IMR-90 (cell line): ENCODE measurements at regions not wholly inside any gene's neighbourhood (a gene's known extent, or its start where the extent isn't known, plus 50 kb on each side); places are given as distances from the start of the nearest gene placed in this dataset.

Experiments used
- ATAC-seq: fragments of 200-7000 bp; cut with Tn5 transposase; 2 replicates; pipeline ENCODE4 v1.9.1; 2020; ENCODE audit warnings: low read depth, mild to moderate bottlenecking, moderate library complexity
- BruUV-seq: library from RNA; stranded (reverse); fragments of 400-500 nt; replicated peaks from 2 replicates; lab custom pipeline; 2021; lab: Mats Ljungman, UMichigan
- CTCF ChIA-PET: fragments of 300-600 bp; formaldehyde crosslinking; extraction: SDS; loops from one replicate; lab custom pipeline; 2021; ENCODE audit warnings: antibody characterized with exemption; lab: Yijun Ruan, JAX
- POLR2A ChIA-PET: fragments of 300-600 bp; sonication (Branson Sonifier 250); formaldehyde crosslinking; loops from one replicate; lab custom pipeline; 2022; ENCODE audit warnings: antibody characterized with exemption; ENCODE audit not compliant: unreplicated experiment; lab: Charles Lee
- DNase-seq: peaks from one replicate; pipeline ENCODE4 v3.0.0; 2013
- H2AFZ ChIP-seq: replicated peaks from 2 replicates; pipeline ENCODE3; 2013; ENCODE audit warnings: low read length, mild to moderate bottlenecking; ENCODE audit not compliant: poor library complexity
- H2AK5ac ChIP-seq: 2 replicates; pipeline ENCODE4 v1.6.1; 2013; ENCODE audit warnings: low read depth, low read length, inconsistent platforms
- H2AK9ac ChIP-seq: replicated peaks from 2 replicates; pipeline ENCODE3; 2013; ENCODE audit warnings: mild to moderate bottlenecking, low read depth, low read length, moderate library complexity; ENCODE audit not compliant: poor library complexity
- H2BK120ac ChIP-seq: 2 replicates; pipeline ENCODE4 v1.6.1; 2013; ENCODE audit warnings: low read depth, low read length, inconsistent platforms
- H2BK15ac ChIP-seq: 3 replicates; pipeline ENCODE4 v1.6.1; 2013; ENCODE audit warnings: low read depth, low read length, inconsistent platforms
- H2BK20ac ChIP-seq: 2 replicates; pipeline ENCODE4 v1.6.1; 2013; ENCODE audit warnings: low read depth, mild to moderate bottlenecking, inconsistent platforms, low read length, moderate library complexity
- H2BK5ac ChIP-seq: 2 replicates; pipeline ENCODE4 v1.6.1; 2013; ENCODE audit warnings: mild to moderate bottlenecking, low read depth, low read length, inconsistent platforms; ENCODE audit not compliant: poor library complexity, severe bottlenecking
- H3K14ac ChIP-seq: replicated peaks from 2 replicates; pipeline ENCODE4 v1.6.1; 2013; ENCODE audit warnings: low read depth, low read length, inconsistent platforms
- H3K18ac ChIP-seq: 2 replicates; pipeline ENCODE4 v1.6.1; 2013; ENCODE audit warnings: low read depth, low read length, control low read depth
- H3K23ac ChIP-seq: 2 replicates; pipeline ENCODE4 v1.6.1; 2013; ENCODE audit warnings: low read depth, low read length, inconsistent platforms
- H3K27ac ChIP-seq: 2 replicates; pipeline ENCODE4 v1.5.1; 2013; ENCODE audit warnings: mild to moderate bottlenecking, control low read depth, low read length; ENCODE audit not compliant: insufficient read depth
- H3K27me3 ChIP-seq: 2 replicates; pipeline ENCODE4 v1.6.1; 2013; ENCODE audit warnings: low read length; ENCODE audit not compliant: control insufficient read depth, insufficient read depth
- H3K36me3 ChIP-seq: 2 replicates; pipeline ENCODE4 v1.6.1; 2013; ENCODE audit warnings: low read length, mixed read lengths; ENCODE audit not compliant: control insufficient read depth, insufficient read depth
- H3K4ac ChIP-seq: 2 replicates; pipeline ENCODE4 v1.6.1; 2013; ENCODE audit warnings: low read depth, low read length, inconsistent platforms
- H3K4me1 ChIP-seq: 2 replicates; pipeline ENCODE4 v1.6.1; 2013; ENCODE audit warnings: low read length, mixed read lengths; ENCODE audit not compliant: control insufficient read depth, insufficient read depth
- H3K4me2 ChIP-seq: 2 replicates; pipeline ENCODE4 v1.6.1; 2013; ENCODE audit warnings: low read depth, mild to moderate bottlenecking, control low read depth, low read length, moderate library complexity
- H3K4me3 ChIP-seq: 2 replicates; pipeline ENCODE4 v1.5.1; 2013; ENCODE audit warnings: low read depth, mild to moderate bottlenecking, control low read depth, low read length, moderate library complexity; ENCODE audit not compliant: insufficient read depth
- H3K56ac ChIP-seq: 2 replicates; pipeline ENCODE4 v1.6.1; 2013; ENCODE audit warnings: low read length, inconsistent platforms; ENCODE audit not compliant: insufficient read depth; ENCODE audit errors: extremely low read depth
- H3K79me1 ChIP-seq, 2 experiments: 2 replicates each; pipeline ENCODE4 v1.6.1; 2013; ENCODE audit warnings: low read length in 2 of 2, inconsistent platforms in 1 of 2, low read depth in 1 of 2
- H3K9ac ChIP-seq: 2 replicates; pipeline ENCODE4 v1.6.1; 2013; ENCODE audit warnings: low read depth, low read length, control low read depth
- H3K9me1 ChIP-seq: 2 replicates; pipeline ENCODE4 v1.6.1; 2013; ENCODE audit warnings: low read length, inconsistent platforms; ENCODE audit not compliant: insufficient read depth
- H3K9me3 ChIP-seq: 2 replicates; pipeline ENCODE4 v1.6.1; 2013; ENCODE audit warnings: low read length; ENCODE audit not compliant: control insufficient read depth, insufficient read depth
- H4K20me1 ChIP-seq: 2 replicates; pipeline ENCODE4 v1.6.1; 2013; ENCODE audit warnings: low read length, inconsistent platforms; ENCODE audit not compliant: insufficient read depth
- H4K5ac ChIP-seq: 2 replicates; pipeline ENCODE4 v1.6.1; 2013; ENCODE audit warnings: mild to moderate bottlenecking, low read depth, low read length, control low read depth
- H4K8ac ChIP-seq, 2 experiments: 2 replicates each; pipeline ENCODE4 v1.6.1; 2013; ENCODE audit warnings: low read depth in 2 of 2, low read length in 2 of 2, control low read depth in 1 of 2, inconsistent platforms in 1 of 2
- H4K91ac ChIP-seq: 2 replicates; pipeline ENCODE4 v1.6.1; 2013; ENCODE audit warnings: low read depth, low read length, inconsistent platforms; ENCODE audit not compliant: insufficient read depth
- FOS ChIP-seq: fragments of 150-350 bp; IDR thresholded peaks from 2 replicates; pipeline ENCODE4 v1.6.1; 2016; ENCODE audit warnings: low read depth, low read length
- RAD21 ChIP-seq: IDR thresholded peaks from 2 replicates; pipeline ENCODE4 v1.6.1; 2012; ENCODE audit warnings: low read length, improper control_type of control experiment
- RCOR1 ChIP-seq: IDR thresholded peaks from 2 replicates; pipeline ENCODE4 v1.6.1; 2012; ENCODE audit warnings: mild to moderate bottlenecking, low read length, improper control_type of control experiment; ENCODE audit not compliant: insufficient replicate concordance
- WGBS, 2 experiments: methylation state at CpG; one replicate each; pipeline versions ENCODE4 v1.1.5 to v1.1.7; 2013; ENCODE audit warnings: missing lambda C conversion rate in 2 of 2; ENCODE audit not compliant: insufficient read length in 1 of 2; ENCODE audit errors: extremely low coverage in 2 of 2; 5-methylcytosine and 5-hydroxymethylcytosine counted together
- dilution Hi-C: fragments of 300-500 bp; cut with HindIII; formaldehyde crosslinking; loops from one replicate; pipeline ENCODE4 v1.14.3; 2018; ENCODE audit warnings: low sequenced_read_pairs; ENCODE audit not compliant: unreplicated experiment
- in situ Hi-C: fragments of 300-500 bp; cut with MboI; formaldehyde crosslinking; loops from 3 replicates; pipeline ENCODE4 v1.14.3; 2019; ENCODE audit warnings: low sequenced_read_pairs, inconsistent platforms, mixed read lengths
- intact Hi-C: fragments of 100-400 bp; cut with micrococcal nuclease; formaldehyde crosslinking; loops from 2 replicates; pipeline ENCODE4 v1.10.0; 2022

DNA sequence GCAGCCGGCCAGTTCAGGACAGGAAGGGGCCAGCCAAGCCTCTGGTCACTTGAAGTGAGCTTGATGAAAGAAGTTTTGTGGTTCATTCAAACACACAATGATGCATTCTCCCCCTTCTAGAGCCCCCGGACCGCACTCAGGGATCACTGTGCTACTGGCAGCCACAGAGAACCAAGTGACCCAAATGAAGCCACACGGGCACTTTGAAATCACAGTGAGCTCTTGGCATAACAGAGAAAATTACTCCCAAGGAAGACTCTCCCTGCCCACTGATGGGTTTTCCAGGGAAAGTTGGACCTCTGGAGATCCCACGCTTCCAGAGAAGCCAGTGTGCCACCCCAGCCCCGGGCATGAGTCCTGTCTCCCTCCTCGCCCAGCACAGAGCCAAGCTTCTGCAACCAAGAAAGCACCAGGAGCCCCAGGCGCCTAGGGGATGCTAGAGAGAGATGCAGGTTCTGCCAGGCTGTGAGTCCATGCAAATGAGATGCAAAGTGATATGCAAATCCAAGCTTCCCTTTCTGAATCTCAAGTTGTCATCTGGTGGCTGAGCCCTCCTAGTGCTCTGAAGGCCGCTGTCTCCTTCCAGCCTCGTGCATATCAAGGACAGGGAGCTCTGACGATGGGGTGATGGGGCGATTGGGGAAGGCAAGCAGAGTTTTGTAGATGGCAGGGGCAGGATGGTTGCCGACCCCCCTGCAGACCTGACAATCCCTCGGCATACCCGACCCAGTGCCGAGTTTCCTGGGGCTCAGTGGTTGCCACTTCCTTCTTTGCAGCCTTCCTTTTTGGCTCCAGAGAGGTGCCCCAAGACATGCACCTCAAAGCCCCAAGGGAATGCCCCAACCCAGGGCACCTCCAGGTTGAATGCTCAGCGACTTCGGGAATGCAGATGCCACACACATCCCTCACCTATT is 59.7 kb upstream of the TNRC6C start:
- Histone ChIP-seq H2AK5ac (no peak overlapping the region), H3K27me3 (peaks cover 49% of the 10 kb centered on the region), H3K4me2 (no peak overlapping the region), H2AK9ac (peak overlapping the region; percentile 31), H2BK5ac (no peak overlapping the region), H3K9ac (no peak overlapping the region), H4K8ac (no peak overlapping the region), H3K9me1 (no peaks in the 10 kb centered on the region), H2BK20ac (no peak overlapping the region), H3K14ac (no peak overlapping the region), H3K4me1 (no peaks in the 10 kb centered on the region), H3K27ac (no peak overlapping the region), H3K4ac (no peak overlapping the region), H3K36me3 (no peaks in the 10 kb centered on the region), H3K9me3 (no peaks in the 10 kb centered on the region), H3K79me1 (no peaks in the 10 kb centered on the region), H2BK120ac (no peak overlapping the region), H2AFZ (no peak overlapping the region), H3K4me3 (no peak overlapping the region), H3K18ac (no peak overlapping the region), H4K91ac (no peak overlapping the region), H4K20me1 (no peaks in the 10 kb centered on the region), H3K23ac (no peak overlapping the region; the same call in 1 of the 2 replicates), H4K5ac (no peak overlapping the region), H2BK15ac (no peak overlapping the region), H3K56ac (no peak overlapping the region)
- in situ Hi-C loops (loop anchor here (5.0 kb wide), 1 partner anchor 39 kb away; no protein-coding TSS in a partner anchor), intact Hi-C loops (no loop called here), dilution Hi-C loops (no loop called here)
- WGBS, 2 experiments = 54% methylated on average over 9 of the region's 18 CpGs; no CpG with 5 or more reads in 1 of the 2 experiments
- no TSS peak for BruUV-seq
- CTCF ChIA-PET = no interaction called here
- POLR2A ChIA-PET = no interaction called here
- TF ChIP-seq RCOR1 (no peak), FOS (no peak), RAD21 (no peak)
- DNase-seq (no peak), ATAC-seq (no peak)
